GM18868 (cell line): ENCODE measurements at regions not wholly inside any gene's neighbourhood (a gene's known extent, or its start where the extent isn't known, plus 50 kb on each side); places are given as distances from the start of the nearest gene placed in this dataset.

Experiments
- ATAC-seq: cut with Tn5 transposase; IDR thresholded peaks from one replicate; pipeline ENCODE4 v1.9.1; 2021; ENCODE audit warnings: mild to moderate bottlenecking, moderate library complexity; ENCODE audit not compliant: unreplicated experiment

DNA sequence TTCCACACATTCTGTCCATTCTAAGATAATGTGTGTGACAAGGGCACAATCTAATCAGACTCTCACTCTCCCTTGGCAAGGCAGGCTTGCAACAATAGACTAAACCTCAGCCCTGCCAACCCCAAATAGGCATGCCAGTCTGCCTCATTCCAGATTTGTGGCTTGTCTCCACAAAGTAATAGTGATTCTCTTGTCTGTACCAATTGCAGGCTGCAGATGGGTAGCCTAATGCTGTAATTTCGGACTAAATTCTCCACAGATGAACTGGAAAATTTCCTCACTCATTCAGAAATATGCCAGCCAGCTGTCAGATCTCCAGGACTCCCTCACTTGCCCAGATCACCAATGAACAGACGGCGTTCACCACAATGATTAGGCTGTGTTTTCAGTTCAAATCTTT is 413.6 kb downstream of the ELAVL2 start:
- no peak for ATAC-seq

DNA sequence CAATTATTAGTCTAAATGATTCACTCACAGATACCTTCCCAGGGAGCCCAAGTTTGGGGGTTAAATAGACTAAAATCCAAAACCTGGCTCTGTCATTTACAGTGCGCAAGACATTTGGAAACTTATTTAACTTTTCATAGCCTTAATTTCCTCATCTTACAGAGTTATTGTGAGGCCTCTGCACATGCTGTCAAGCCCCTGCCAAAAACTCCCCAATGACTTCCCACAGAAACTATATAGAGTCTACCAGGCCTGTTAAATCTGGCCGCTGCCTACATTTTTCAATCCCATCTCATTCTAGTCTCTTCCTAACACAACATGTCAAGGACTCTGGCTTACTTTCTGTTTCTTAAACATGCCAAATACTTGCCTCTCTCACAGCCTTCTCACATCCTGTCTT is 412.5 kb downstream of the ELAVL2 start:
- ATAC-seq, result no peak

DNA sequence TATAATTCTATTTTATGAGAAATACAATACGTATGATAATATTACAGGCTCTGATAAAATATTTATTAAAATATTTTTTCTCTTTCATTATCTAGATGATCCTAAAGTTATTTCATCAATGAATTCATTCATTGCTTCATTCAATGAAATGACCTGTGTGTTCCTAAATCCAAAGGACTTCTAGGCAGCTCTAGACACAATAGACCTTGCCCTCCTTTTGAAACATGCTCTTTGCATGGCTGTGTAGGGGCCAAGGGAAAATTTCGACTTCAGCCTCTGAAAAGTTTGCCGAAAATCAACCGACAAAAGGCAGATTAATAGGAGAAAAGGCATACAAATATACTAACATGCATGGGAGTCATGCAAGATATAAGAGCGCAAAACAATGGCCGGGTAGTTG is 402.0 kb downstream of the ELAVL2 start:
- no peak for ATAC-seq

DNA sequence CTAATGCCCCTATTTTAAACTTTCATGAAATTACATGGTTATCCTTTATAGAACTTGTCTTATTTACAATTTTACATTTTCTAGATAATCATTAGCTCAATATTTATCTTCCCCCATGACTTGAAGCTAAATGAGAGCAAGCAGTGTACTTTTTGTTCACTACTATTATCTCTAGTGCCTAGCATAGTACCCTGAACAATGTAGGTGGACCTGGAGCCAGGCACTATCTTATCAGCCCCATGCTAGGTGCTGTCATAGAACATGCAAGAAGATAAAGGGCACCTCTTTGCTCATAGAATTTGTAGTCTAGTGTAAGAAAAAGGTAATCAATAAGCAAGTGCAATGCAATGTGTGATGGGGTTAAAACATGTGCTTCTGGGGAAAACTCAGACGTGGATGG is 399.9 kb downstream of the ELAVL2 start:
- no peak for ATAC-seq

DNA sequence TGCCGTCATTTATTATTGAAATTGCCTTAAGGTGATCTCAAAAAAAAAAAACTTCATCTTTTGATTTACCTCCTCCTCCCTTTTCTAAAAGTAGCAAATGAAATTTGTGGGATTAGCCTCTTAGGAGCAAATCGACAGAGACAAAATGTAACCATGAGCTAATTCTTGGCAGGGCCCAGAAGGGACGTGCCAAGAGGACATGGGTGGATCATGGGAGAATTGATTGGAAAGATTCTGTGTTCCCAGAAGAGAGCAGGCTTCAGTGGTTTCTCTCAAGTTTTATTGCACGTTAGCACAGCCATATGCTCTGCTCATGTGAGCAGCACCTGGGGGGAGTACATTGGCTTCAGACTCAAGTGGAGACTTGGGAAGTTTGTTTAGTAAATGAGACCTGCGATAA is 394.6 kb downstream of the ELAVL2 start:
- no peak for ATAC-seq

DNA sequence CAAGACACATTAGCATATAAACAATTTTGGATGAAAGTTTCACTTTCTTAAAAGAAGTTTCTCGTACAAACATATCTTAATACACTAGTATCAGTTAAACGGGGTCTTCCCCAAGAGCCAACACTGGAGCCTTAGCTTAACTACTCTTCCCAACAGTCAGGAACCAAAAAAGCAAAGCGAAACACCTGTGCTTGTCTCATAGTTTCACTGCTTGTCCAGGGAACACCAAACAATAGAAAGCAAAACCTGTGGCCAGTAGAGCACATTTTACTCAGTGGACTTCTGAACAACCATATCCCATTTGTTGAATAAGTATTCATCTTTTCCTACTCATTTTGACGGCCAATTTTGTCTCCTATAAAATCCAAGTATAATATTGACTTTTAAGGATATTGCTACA is 391.4 kb downstream of the ELAVL2 start:
- no peak for ATAC-seq

DNA sequence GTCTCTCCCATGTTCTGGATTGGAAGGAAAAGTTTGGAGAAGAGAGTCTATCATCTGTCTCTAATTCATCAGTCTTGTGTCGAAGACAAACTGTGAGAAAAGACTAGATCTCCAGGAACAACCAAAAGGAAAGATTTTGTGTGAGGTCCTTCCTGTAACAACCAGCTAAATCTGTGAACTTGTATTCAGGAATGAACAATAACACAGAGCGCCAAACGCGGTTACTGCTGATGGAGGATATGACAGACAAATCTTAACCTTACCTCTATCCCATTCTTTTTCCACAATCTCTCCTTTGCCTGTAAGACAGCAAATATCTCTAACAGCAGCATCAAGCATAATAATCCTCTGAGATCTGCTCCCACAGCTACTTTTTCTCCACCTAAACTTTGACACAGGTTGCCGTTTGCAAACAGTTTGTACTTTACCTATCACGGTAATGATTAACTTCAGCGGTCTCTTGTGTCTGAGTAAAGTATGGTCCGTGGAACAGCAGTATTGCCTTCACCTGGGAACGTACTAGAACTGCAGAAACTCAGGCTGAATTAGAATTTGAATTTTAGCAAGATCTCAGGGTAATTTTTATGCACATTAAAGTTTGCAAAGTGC is 387.6 kb downstream of the ELAVL2 start:
- no peak for ATAC-seq

GRCh38 chr9:23441275-23441674 is 384.8 kb downstream of the ELAVL2 start:
- ATAC-seq, result no peak

- no peak for ATAC-seq
Observed at GRCh38 chr9:23444658-23445057, 381.4 kb downstream of the ELAVL2 start.

GRCh38 chr9:23447166-23447565 is 378.9 kb downstream of the ELAVL2 start:
- no peak for ATAC-seq

DNA sequence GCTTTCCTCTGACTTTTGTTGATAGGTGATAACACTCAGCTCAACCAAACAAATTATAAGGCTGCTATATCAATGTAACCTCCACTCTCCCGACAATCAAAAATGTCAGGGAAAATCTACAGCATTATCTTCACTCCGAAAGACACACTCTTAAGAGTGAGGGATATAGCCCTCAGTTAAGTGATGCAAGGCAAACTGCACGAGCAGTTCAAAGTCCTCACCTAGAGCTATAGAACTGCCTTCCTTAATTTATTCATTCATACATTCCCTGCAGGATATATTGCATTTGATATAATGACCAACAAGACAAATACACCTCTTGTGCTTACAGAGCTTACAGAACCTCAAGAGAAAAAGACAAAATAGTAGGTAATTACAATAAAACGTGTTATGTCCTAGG is 378.1 kb downstream of the ELAVL2 start:
- no peak for ATAC-seq

- no peak for ATAC-seq
Observed at GRCh38 chr9:23451802-23452418, 374.1 kb downstream of the ELAVL2 start.

DNA sequence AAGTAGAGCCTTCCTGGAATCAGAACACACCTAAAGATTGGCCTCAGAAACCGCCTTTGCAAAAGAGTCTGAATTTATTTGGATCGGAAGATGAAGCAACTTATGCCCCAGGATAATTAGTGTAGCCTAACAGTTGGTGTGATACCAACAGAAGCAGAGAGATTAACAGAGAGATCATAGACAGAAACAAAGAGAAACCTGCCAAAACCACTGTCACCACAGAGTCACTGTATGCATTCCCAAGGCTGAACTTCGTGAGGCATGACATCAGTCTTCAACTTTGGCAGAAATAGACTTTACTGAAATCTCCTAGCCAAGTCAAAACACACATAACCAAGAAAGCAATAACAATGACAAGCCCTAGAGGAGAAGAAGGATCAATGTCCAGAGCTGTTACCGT is 361.8 kb downstream of the ELAVL2 start:
- ATAC-seq, result no peak

DNA sequence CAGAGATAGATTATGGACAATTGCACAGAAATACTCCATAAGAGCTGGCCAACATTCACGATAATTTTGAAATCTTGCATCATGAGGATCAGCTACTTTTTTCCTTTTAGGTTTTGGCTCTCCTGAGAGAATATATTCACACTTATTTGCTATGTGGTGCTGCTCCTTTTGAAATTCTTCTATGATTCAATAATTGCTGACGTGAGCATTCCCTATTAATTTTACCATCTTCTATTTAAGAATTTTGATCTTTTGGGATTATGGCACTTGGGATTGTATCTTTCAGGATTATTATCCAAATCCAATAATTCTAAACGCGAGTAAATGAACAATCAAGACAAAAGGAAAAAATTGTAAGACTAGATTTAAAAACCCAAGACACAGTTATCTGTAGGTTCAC is 358.8 kb downstream of the ELAVL2 start:
- no peak for ATAC-seq

- no peak for ATAC-seq
Observed at GRCh38 chr9:23477908-23478307, 348.1 kb downstream of the ELAVL2 start.

DNA sequence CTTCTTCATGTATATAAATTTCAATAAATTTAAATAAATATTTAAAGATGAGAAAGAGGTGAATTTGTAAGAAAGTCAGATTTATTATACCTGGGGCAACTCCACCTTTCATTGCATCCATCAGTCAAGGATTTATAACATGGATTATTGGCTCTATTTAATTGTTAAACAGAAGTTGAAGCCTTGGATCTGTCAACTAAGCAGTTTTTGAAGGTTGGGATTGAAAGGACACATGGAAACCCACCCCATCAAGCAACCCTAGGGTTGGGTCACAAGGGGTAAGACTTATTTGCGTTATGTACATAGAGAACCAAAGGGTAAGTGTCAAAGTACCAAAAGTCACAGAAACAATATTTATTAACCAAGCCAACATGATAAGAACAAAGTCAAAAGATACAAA is 342.5 kb downstream of the ELAVL2 start:
- ATAC-seq, result no peak

DNA sequence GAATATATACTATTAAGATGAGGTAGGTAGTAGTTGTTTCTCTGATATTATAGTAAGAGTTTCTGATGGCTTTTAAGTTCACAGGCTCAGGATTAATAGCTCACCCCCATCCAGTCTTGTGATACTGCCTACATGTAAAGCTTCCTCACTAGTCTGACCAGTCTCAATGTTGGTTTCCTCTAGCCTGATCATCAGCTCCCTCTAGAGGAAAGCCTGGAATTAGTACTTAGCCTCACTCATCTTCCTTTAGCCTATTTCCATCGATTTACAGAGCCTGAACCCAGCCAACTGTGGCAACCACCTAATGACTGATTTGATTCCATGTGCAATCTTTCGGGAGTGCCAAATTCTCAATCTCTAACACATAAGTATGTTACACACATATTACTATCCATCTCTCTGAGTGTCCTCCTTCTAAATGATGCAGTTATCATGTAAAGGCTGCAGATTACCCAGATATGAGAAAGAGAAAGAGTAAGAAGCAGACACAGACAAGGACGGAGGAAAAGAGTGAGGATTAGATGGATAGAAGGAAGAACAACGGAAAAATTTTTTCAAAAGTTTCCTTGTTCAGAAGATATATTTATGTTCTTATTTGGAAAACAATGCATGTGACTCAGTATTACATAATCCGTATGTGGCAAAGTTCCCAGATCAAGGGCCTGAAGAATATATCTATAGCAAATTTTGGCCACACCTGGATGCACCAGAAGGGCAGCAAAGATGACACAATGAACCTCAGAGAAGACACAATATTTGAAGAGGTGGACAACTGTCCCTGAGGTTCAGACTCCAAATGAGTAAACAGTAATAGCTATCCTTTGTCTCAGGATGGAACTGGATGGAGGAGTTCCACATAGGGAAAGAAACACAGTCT is 333.7 kb downstream of the ELAVL2 start:
- ATAC-seq, result peak; percentile 84

GRCh38 chr9:23493219-23493618 is 332.8 kb downstream of the ELAVL2 start:
- no peak for ATAC-seq

DNA sequence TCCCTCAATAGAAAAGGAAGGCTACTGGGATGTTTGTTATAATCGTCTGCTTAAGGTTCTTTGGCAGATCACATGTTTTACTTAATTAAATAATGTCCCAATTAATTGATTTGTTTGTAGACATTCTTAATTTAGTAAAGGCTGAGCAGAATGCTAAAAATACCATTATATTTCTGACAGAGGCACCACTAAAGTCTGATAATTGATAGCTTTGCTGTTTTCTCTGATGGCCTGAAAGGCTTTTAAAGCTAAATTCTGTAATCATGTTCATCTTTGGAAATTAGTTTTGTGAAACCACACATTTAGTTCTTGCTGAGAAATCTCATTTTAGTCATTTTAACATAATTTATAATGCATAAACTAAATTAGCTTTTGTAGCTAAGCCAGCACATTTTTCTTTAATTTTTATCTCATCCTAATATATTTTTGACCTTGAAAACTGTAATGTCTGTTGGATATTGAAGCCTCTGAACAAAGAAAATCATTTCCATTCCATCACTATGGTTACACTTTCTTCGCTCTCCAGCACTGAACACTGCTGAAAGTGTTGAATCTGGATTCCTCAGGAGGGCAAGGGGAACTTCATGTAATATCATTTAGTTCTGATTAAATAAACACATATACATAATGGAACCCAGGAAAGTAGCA is 329.4 kb downstream of the ELAVL2 start:
- no peak for ATAC-seq

GRCh38 chr9:23497137-23497504 is 328.9 kb downstream of the ELAVL2 start:
- no peak for ATAC-seq

DNA sequence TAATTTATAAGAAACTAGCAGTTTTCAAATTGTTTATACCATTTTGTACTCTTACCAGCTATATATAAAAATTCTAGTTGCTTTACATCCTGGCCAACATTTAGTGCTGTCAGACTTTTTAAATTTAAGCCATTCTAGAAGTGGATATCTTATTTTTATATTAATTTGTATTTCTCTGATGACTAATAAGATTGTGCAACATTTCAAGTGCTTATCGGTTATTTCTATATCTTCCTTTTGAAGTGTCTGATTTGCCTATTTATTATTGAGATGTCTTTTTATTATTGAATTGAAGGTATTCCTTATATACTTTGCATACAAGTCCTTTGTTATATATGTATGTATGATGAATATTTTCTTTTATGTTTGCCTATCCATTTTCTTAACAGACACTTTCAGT is 324.0 kb downstream of the ELAVL2 start:
- ATAC-seq, result no peak

GRCh38 chr9:23522952-23523351 is 303.1 kb downstream of the ELAVL2 start:
- ATAC-seq, result no peak
